ENCODE measurements at regions not wholly inside any gene's neighbourhood (a gene's known extent, or its start where the extent isn't known, plus 50 kb on each side); places are given as distances from the start of the nearest gene placed in this dataset.

- TF ChIP-seq SP1 (CRISPR knock-in tag; conservative IDR thresholded peaks at IDR 0.05), result no peak
- TF ChIP-seq, protein P1, sequence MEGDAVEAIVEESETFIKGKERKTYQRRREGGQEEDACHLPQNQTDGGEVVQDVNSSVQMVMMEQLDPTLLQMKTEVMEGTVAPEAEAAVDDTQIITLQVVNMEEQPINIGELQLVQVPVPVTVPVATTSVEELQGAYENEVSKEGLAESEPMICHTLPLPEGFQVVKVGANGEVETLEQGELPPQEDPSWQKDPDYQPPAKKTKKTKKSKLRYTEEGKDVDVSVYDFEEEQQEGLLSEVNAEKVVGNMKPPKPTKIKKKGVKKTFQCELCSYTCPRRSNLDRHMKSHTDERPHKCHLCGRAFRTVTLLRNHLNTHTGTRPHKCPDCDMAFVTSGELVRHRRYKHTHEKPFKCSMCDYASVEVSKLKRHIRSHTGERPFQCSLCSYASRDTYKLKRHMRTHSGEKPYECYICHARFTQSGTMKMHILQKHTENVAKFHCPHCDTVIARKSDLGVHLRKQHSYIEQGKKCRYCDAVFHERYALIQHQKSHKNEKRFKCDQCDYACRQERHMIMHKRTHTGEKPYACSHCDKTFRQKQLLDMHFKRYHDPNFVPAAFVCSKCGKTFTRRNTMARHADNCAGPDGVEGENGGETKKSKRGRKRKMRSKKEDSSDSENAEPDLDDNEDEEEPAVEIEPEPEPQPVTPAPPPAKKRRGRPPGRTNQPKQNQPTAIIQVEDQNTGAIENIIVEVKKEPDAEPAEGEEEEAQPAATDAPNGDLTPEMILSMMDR (IDR thresholded peaks at IDR 0.05), result no peak
- no peak for TF ChIP-seq TEAD4 (CRISPR knock-in tag; IDR thresholded peaks at IDR 0.05)
- TF ChIP-seq, protein P2, sequence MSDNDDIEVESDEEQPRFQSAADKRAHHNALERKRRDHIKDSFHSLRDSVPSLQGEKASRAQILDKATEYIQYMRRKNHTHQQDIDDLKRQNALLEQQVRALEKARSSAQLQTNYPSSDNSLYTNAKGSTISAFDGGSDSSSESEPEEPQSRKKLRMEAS (CRISPR knock-in tag; IDR thresholded peaks at IDR 0.05), result no peak
- TF ChIP-seq NFE2L1 (CRISPR knock-in tag; IDR thresholded peaks at IDR 0.05), result no peak
- TF ChIP-seq, protein P3, sequence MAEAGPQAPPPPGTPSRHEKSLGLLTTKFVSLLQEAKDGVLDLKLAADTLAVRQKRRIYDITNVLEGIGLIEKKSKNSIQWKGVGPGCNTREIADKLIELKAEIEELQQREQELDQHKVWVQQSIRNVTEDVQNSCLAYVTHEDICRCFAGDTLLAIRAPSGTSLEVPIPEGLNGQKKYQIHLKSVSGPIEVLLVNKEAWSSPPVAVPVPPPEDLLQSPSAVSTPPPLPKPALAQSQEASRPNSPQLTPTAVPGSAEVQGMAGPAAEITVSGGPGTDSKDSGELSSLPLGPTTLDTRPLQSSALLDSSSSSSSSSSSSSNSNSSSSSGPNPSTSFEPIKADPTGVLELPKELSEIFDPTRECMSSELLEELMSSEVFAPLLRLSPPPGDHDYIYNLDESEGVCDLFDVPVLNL (CRISPR knock-in tag; IDR thresholded peaks at IDR 0.05; ENCODE audit: borderline replicate concordance, low read depth), result no peak
- TF ChIP-seq, protein P4, sequence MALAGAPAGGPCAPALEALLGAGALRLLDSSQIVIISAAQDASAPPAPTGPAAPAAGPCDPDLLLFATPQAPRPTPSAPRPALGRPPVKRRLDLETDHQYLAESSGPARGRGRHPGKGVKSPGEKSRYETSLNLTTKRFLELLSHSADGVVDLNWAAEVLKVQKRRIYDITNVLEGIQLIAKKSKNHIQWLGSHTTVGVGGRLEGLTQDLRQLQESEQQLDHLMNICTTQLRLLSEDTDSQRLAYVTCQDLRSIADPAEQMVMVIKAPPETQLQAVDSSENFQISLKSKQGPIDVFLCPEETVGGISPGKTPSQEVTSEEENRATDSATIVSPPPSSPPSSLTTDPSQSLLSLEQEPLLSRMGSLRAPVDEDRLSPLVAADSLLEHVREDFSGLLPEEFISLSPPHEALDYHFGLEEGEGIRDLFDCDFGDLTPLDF (CRISPR knock-in tag; IDR thresholded peaks at IDR 0.05), result no peak
Measured at GRCh38 chr1:14090062-14090461, 390.1 kb downstream of the PRDM2 start.
